Stomach (tissue), 4 donors: ENCODE measurements at regions not wholly inside any gene's neighbourhood (a gene's known extent, or its start where the extent isn't known, plus 50 kb on each side); places are given as distances from the start of the nearest gene placed in this dataset.

Source experiments
- EP300 ChIP-seq: sonication (generic); formaldehyde crosslinking; IDR thresholded peaks from one replicate; pipeline ENCODE4 v1.6.1; 2017; ENCODE audit warnings: antibody characterized with exemption
- TF ChIP-seq, protein P1 (sequence below), 7 experiments: fragments of 450-650 bp in 4 of 7; fragments of 200-600 bp in 3 of 7; sonication (generic) in 3 of 7; IDR thresholded peaks; one replicate each; pipeline ENCODE4 v1.5.1; 2016 to 2019; ENCODE audit warnings: antibody characterized with exemption in 7 of 7, control low read depth in 2 of 7, mild to moderate bottlenecking in 1 of 7

- TF ChIP-seq, protein P1, sequence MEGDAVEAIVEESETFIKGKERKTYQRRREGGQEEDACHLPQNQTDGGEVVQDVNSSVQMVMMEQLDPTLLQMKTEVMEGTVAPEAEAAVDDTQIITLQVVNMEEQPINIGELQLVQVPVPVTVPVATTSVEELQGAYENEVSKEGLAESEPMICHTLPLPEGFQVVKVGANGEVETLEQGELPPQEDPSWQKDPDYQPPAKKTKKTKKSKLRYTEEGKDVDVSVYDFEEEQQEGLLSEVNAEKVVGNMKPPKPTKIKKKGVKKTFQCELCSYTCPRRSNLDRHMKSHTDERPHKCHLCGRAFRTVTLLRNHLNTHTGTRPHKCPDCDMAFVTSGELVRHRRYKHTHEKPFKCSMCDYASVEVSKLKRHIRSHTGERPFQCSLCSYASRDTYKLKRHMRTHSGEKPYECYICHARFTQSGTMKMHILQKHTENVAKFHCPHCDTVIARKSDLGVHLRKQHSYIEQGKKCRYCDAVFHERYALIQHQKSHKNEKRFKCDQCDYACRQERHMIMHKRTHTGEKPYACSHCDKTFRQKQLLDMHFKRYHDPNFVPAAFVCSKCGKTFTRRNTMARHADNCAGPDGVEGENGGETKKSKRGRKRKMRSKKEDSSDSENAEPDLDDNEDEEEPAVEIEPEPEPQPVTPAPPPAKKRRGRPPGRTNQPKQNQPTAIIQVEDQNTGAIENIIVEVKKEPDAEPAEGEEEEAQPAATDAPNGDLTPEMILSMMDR (IDR thresholded peaks at IDR 0.05), result no peak
- TF ChIP-seq EP300, result no peak
Measured at GRCh38 chr12:13503094-13503835, 306.7 kb downstream of the EMP1 start.
